SKM-1 treated with dmso at 0.1 percent for 144 hours (cell line): ENCODE measurements at regions not wholly inside any gene's neighbourhood (a gene's known extent, or its start where the extent isn't known, plus 50 kb on each side); places are given as distances from the start of the nearest gene placed in this dataset.

ENCODE experiments used
- DNase-seq: peaks from one replicate; lab custom pipeline; 2025; ENCODE audit not compliant: unreplicated experiment; lab: John Stamatoyannopoulos, UW

GRCh38 chr4:127165971-127166370 is 466.8 kb upstream of the INTU start:
- no peak for DNase-seq

GRCh38 chr4:127174201-127174600 is 458.6 kb upstream of the INTU start:
- DNase-seq: no peak

GRCh38 chr4:127174616-127175015 is 458.1 kb upstream of the INTU start:
- no peak for DNase-seq

- no peak for DNase-seq
These were observed 453.3 kb upstream of the INTU start for GRCh38 chr4:127179256-127180087.

DNA sequence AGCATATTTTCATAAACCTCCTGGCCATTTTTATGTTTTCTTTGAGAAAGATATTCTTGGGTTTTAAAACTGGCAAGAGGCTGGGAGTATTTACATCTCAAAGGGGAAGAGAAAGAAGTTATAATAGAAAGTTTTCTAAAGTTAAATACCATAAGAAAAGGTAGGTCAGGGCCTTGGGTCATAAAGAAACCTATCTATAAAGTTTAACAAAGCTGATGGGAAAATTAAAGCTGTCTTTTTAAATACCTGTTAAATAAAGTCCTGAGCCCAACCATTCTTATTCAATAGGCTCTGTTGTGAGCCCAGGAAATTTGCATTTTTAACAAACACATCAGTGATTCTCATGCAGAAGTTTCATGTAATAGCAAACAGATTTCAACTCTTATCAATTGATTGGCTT is 451.8 kb upstream of the INTU start:
- no peak for DNase-seq

DNA sequence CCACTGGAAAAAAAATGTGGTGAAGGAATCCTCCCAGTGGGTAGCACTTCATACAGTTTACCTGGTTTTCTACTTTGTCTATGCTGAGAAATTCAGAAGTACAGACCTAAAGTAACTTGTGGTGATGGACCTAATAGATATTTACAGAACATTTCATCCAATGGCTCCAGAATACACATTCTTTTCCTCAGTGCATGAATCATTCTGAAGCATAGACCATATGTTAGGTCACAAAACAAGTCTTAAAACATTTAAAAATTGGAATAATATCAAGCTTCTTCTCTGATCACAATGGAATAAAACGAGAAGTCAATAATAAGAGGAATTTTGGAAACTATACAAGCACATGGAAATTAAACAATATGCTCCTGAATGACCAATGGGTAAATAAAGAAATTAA is 450.1 kb upstream of the INTU start:
- DNase-seq: no peak

- no peak for DNase-seq
These were observed 443.9 kb upstream of the INTU start for GRCh38 chr4:127188847-127189246.

GRCh38 chr4:127194281-127194680 is 438.5 kb upstream of the INTU start:
- DNase-seq: no peak

- no peak for DNase-seq
These were observed 436.0 kb upstream of the INTU start for GRCh38 chr4:127196655-127197352.

DNA sequence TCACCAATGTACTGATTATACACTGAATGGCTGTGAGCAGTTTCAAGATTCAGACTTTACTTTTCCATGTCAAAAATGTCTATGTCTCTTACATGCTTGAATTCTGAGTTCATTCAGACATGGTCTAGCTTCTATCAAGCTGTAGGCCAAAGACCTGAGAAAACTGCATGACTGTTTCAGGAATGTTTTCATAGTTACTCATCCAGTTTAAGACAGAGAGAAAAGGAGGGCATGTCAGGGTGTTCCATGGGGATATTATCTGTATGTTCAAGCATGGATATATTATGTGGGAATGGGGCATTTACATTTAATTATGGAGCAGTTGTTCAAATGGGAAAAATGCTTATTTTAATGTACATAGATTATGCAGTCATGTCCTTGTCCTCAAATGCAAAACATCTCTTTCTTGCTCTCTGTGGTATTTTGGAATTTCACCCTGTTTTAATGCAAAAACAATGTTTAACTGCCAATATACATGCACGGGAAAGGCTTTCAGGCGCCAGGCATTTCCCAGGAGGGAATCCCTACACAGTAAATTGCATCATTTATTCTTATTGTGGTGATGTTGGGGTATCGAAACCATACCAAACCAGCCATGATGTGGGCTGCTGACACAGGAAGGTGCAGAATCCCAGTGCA is 429.1 kb upstream of the INTU start:
- no peak for DNase-seq

DNA sequence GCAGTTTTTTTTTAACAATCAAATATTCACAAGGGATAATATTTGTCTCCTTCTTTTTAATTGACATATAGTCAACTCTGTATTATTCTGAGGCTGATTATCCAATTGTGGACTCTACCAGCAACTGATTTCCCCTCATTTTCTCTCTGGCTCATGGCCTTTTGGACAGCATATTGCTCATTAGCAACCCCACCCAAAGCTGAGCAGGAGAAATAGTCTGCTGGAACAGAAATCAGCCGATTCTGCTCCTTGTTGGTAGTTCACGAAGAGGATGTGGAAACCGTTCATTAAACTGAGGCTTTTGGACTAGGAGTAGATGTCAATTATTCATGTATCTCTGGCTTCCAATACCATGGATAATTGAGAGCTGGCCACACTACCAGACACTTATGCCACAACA is 428.4 kb upstream of the INTU start:
- DNase-seq: no peak

DNA sequence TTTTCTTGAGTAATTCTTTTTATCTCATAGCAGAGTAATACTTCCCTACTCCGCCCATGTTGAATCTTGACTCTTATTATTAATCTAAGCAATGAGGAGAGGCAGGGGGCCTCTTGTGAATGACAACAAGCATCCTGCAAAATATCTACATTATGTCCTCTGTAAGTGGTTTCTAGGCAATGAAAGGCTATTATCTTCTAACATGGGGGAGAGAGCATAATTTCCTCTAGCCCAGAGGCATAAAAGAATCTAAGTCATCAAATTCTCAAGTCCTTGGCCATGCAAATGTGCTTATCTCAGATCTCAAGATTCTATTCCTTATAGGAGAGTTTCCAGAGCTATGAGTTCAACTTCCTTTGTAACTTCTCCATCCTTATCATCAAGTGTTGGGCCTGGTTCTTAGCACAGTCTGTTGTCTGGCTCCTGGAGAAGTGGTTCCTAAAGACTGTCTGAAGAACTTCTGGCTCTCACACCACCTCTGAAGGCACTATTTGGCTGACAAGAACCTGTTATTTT is 423.1 kb upstream of the INTU start:
- no peak for DNase-seq

DNA sequence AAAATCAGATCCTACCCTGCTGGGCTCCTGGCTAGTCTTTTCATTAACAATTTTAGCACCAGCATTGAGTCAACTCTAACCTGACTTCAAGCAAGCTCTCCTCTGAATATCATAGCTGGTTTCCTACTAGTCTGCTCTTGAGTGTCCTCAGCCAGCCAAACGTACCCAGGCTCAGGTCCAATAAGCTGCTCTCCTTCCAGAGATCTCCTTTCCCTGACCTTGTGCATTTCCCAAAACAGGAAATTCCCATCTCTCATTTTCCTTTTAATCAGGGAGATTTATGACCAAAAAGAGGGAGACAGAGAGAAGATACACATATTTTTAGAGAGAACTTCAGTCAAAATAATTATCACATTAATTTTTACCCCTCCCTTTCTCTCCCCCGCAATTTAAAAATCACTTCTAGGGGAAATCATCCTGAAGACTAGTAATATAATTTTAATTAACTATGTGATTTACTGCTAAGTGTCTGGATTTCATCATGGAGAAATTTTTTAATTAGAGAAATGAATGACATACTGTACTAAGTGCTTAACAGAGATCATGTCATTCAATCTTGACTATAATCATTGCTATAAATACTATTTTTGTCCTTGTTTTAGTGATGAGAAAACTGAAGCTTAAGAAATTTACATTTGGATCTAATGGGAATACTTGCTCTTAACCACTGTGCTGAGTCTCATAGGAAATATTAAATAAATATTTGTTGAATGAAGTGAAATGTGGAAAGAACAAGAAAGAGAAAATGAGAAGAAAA is 421.7 kb upstream of the INTU start:
- no peak for DNase-seq

GRCh38 chr4:127211650-127212560 is 420.9 kb upstream of the INTU start:
- no peak for DNase-seq

GRCh38 chr4:127212701-127213100 is 420.1 kb upstream of the INTU start:
- DNase-seq: no peak

DNA sequence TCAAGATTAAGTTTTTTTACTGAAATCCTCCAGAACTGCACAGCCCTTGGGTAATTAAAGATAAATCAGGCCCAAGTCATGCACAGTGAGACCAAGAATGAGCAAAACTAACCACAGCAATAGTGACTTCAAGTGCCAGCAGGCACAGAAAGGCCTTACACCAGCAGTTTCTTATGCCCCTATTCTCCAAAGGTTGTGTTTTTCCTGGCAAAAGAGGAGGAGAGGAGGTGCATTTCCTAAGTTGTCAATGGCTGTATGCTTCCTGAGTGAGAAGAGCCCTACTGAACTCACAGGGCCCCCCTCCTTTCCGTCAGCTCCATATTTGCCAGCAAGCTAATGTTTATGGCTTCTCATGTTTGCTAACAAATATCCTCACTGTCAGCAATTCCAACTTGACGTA is 418.7 kb upstream of the INTU start:
- DNase-seq: no peak

DNA sequence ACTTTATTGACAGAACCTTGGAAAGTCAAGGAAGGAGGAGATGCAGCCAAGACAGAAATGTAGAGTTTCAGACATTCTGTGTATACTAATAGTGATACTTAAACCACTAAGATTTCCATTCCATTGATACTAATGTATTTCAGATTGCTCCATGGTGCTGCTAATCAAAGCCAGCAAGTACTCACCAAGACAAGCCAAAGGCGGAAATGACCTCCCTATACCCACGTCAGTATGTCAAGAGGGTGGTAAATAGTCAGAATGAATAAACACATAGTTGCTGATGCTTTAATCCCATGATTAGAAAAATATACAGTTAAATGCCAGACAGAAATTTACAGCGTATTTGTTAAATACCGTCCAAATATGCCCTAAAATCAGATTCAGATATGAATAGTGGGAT is 417.8 kb upstream of the INTU start:
- no peak for DNase-seq

DNA sequence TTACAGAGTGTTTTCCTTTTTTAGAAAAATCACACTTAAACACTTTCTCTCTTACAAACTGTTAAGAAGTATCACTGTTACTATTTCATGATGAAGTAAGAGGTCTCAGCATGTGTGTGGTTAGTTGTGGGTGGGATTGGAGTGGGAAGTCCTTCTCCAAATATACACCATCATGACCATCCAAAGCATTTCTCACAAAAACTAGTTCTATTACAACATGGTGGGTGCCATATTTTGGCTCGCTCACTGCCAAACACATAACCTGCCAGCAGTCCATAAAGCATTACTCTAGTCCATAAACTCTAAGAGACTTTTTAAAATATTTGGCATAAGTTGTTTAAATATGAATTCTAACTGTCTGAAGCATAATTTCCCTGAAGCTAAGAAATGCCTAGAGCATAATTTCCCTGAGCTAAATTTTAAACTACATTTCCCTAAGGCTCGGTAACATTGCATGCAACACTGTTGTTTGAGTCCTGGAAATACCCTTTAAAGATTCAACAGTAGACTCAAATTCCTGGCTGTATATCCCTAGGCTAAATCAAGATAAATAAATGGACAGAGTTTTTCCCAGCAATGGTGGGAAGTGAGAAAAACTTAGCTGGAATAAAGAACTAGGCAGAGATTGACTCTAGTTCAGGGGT is 415.0 kb upstream of the INTU start:
- no peak for DNase-seq

GRCh38 chr4:127219232-127219631 is 413.5 kb upstream of the INTU start:
- DNase-seq: no peak

- no peak for DNase-seq
These were observed 408.2 kb upstream of the INTU start for GRCh38 chr4:127224556-127224955.
